Endothelial cell (in vitro differentiated cells): ENCODE measurements at regions not wholly inside any gene's neighbourhood (a gene's known extent, or its start where the extent isn't known, plus 50 kb on each side); places are given as distances from the start of the nearest gene placed in this dataset.
A peak's percentile ranks its signal among the peaks of the same experiment; 100 is the strongest.

ENCODE experiments used
- DNase-seq: peaks from one replicate; pipeline ENCODE4 v3.0.0; 2021; ENCODE audit warnings: low spot score
- H3K27ac Mint-ChIP-seq: one replicate; pipeline ENCODE4 v1.8.0; 2021; ENCODE audit warnings: mixed read lengths, inconsistent platforms; ENCODE audit not compliant: unreplicated experiment
- H3K27me3 Mint-ChIP-seq: one replicate; pipeline ENCODE4 v1.8.0; 2021; ENCODE audit warnings: mild to moderate bottlenecking, moderate library complexity, mixed read lengths, inconsistent platforms; ENCODE audit not compliant: unreplicated experiment
- H3K36me3 Mint-ChIP-seq: one replicate; pipeline ENCODE4 v1.8.0; 2021; ENCODE audit warnings: mild to moderate bottlenecking, low read depth, mixed read lengths, inconsistent platforms; ENCODE audit not compliant: unreplicated experiment
- H3K4me1 Mint-ChIP-seq: one replicate; pipeline ENCODE4 v1.8.0; 2021; ENCODE audit warnings: mild to moderate bottlenecking, mixed read lengths, inconsistent platforms; ENCODE audit not compliant: unreplicated experiment
- H3K4me3 Mint-ChIP-seq: one replicate; pipeline ENCODE4 v1.8.0; 2021; ENCODE audit warnings: mild to moderate bottlenecking, mixed read lengths, inconsistent platforms; ENCODE audit not compliant: unreplicated experiment
- H3K9me3 Mint-ChIP-seq: one replicate; pipeline ENCODE4 v1.8.0; 2021; ENCODE audit warnings: mixed read lengths, inconsistent platforms; ENCODE audit not compliant: unreplicated experiment
- CTCF ChIP-seq: fragments of 200-600 bp; sonication (generic); IDR thresholded peaks from one replicate; pipeline ENCODE4 v1.5.0; 2021; ENCODE audit warnings: antibody characterized with exemption; ENCODE audit not compliant: unreplicated experiment

DNA sequence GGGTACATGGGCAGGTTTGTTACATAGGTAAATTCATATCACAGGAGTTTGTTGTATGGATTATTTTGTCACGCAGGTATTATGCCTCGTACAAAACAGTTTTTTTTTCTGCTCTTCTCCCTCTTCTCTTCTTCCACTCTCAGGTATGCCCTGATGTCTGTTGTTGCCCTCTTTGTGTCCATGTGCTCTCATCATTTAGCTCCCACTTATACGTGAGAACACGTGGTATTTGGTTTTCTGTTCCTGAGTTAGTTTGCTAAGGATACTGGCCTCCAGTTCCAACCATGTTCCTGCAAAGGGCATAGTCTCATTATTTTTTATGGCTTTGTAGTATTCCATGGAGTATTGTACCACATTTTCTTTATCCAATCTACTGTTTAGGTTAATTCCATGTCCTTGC lies 65.7 kb downstream of the UNC5CL start:
- no peaks in the 10 kb centered on the region for H3K9me3 Mint-ChIP-seq
- no peak overlapping the region for H3K27ac Mint-ChIP-seq
- peaks cover 1% of the 10 kb centered on the region for H3K27me3 Mint-ChIP-seq
- no peaks in the 10 kb centered on the region for H3K4me1 Mint-ChIP-seq
- DNase-seq = no peak
- H3K36me3 Mint-ChIP-seq = no peaks in the 10 kb centered on the region
- H3K4me3 Mint-ChIP-seq = peak overlapping the region; percentile 12
- no peak for TF ChIP-seq CTCF

DNA sequence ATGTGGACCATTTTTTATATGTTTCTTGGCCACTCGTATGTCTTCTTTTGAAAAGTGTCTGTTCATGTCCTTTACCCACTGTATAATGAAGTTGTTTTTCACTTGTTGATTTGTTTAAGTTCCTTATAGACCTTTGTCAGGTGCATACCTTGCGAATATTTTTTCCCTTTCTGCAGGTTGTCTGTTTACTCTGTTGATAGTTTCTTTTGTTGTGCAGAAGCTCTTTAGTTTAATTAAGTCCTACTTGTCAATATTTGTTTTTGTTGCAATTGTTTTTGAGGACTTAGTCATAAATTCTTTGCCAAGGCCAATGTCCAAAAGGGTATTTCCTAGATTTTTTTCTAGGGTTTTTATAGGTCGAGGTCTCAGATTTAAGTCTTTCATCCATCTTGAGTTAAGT lies 66.2 kb downstream of the UNC5CL start:
- no peak for DNase-seq
- Mint-ChIP-seq H3K27me3 (peaks cover 1% of the 10 kb centered on the region), H3K27ac (no peak overlapping the region), H3K4me3 (no peak overlapping the region), H3K4me1 (no peaks in the 10 kb centered on the region), H3K36me3 (no peaks in the 10 kb centered on the region), H3K9me3 (no peaks in the 10 kb centered on the region)
- TF ChIP-seq CTCF = no peak

- Mint-ChIP-seq H3K27me3 (peaks cover 2% of the 10 kb centered on the region), H3K9me3 (no peaks in the 10 kb centered on the region), H3K36me3 (no peaks in the 10 kb centered on the region), H3K4me1 (no peaks in the 10 kb centered on the region), H3K4me3 (no peak overlapping the region), H3K27ac (no peak overlapping the region)
- no peak for TF ChIP-seq CTCF
- DNase-seq = no peak
Measured at GRCh38 chr6:40972190-40972589, 66.8 kb downstream of the UNC5CL start.

GRCh38 chr6:40968620-40969164 lies 70.3 kb downstream of the UNC5CL start:
- no peaks in the 10 kb centered on the region for H3K4me1 Mint-ChIP-seq
- no peak for DNase-seq
- TF ChIP-seq CTCF = no peak
- H3K27ac Mint-ChIP-seq = no peak overlapping the region
- no peaks in the 10 kb centered on the region for H3K36me3 Mint-ChIP-seq
- H3K4me3 Mint-ChIP-seq = no peak overlapping the region
- peaks cover 2% of the 10 kb centered on the region for H3K27me3 Mint-ChIP-seq
- no peaks in the 10 kb centered on the region for H3K9me3 Mint-ChIP-seq

DNA sequence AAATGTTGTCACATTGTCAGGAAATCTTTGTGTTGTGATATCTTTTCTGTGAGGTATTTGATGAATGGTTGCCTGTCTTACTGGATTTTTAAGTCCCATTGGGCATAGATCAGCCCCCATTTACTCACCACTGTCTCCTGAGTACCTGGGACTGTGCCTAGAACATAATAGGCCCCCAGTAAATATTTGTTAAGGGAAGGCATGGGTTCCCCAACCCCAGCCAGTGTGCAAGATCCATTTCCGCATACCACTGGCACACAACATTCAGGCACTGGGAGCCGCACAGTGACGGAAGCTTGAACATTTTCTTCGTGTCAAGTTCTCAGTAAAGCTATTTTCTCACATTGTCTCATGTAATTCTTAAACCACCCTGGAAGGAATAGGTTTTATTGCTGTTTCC lies 72.2 kb downstream of the UNC5CL start:
- no peak for TF ChIP-seq CTCF
- Mint-ChIP-seq H3K9me3 (no peaks in the 10 kb centered on the region), H3K27ac (no peak overlapping the region), H3K4me1 (peaks cover 7% of the 10 kb centered on the region), H3K4me3 (no peak overlapping the region), H3K27me3 (peaks cover 1% of the 10 kb centered on the region), H3K36me3 (no peaks in the 10 kb centered on the region)
- DNase-seq = no peak
